ENCODE measurements at regions not wholly inside any gene's neighbourhood (a gene's known extent, or its start where the extent isn't known, plus 50 kb on each side); places are given as distances from the start of the nearest gene placed in this dataset.

- peak; percentile 78 for DNase-seq (ENCODE audit: low read depth)
Measured at GRCh38 chr3:31250116-31250777, 282.5 kb upstream of the STT3B start.

DNA sequence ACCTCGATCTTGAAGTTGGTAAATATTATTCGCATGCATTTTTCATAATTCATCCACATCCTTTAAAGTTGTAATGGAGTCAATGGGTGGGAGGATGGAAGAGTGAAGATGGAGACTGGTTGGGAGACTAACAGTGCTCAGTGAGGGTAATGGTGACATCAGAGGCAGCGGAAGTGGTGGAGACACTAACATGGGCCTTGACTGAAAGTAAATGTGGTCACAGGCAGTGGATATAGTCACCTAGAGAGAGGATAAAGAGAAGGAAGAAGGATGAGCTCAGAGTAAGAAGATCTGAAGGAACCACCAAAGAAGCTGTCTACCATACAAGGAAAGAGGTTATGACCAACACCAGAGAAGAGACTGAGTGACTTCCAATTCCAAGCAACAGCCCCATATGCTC, 281.6 kb upstream of the STT3B start:
- no peak for DNase-seq (ENCODE audit: low read depth)

- DNase-seq (ENCODE audit: low read depth) = no peak
Measured at GRCh38 chr3:31252216-31253185, 280.2 kb upstream of the STT3B start.

DNA sequence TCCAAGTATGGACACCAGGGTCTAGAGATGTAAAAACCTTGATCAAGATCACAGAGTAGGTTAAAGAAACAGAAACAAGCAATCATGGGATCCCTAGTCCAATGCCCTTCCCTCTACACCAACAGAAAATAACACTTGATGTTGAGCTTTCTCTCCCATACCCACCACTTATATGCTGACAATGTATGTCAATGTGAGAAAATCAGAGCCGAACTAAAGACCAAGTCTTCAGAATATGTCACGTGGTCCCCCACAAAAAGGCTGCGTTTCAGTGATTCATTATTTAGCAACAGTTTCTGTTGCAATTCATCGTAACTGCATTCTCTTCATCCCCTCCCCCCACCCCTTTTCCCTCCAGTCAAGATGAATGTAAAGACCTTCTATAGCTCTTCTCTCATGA, 278.9 kb upstream of the STT3B start:
- DNase-seq (ENCODE audit: low read depth) = no peak

DNA sequence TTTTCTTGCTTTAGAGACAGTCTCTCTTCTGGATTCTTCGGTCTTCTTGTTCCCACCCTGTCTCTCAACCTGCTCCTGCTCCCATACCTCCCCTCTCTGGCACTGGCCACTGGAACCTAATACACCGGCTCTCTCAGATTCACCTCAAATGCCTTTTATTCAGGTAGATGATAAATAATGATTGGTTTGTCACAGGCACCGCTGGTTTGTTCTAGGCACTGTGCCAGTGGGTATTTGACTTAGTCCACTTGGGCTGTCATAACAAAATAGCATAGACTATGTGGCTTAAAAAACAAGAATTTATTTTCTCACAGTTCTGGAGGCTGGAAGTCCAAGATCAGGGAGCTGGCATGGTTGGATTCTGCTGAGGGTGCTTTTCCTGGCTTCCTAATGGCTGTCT, 278.2 kb upstream of the STT3B start:
- no peak for DNase-seq (ENCODE audit: low read depth)

- no peak for DNase-seq (ENCODE audit: low read depth)
Measured at GRCh38 chr3:31255007-31255581, 277.6 kb upstream of the STT3B start.

GRCh38 chr3:31262201-31262600, 270.5 kb upstream of the STT3B start:
- DNase-seq (ENCODE audit: low read depth) = no peak

GRCh38 chr3:31263897-31264296, 268.8 kb upstream of the STT3B start:
- DNase-seq (ENCODE audit: low read depth) = no peak

DNA sequence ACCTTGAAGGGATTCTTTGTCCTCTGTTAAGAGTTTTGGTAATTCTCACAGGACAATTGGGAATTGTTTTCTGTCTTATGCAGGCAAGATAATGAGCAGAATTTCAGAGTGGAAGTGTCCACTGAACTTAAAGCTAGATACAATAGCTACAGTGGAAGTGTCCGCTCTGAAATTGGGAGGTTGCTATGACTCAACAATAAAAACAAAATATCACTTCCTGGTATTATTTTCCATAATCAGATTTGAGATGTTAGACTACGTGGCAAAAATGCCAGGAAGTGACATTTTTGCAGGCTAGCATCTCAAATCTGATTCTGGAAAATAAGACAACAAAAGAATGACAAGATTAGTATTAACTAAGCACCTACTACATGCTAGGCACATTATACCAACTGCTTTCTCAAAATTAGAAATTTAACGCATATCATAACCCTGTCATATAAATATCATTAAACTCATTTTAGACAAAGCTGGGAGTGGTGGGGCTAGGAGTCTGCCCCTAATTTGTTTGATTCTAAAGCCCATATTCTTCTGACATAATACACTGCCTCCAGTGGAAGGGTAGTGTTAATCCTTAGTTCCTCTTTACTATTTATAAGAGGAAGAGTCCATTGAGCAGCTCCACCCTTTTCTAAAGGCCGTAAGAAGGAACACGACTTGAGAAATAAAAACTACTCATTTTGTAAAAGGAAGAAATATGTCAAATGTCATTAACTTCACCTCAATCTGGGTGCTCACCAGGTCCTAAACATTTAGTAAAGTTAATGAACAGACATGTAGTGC, 266.9 kb upstream of the STT3B start:
- DNase-seq (ENCODE audit: low read depth) = no peak

DNA sequence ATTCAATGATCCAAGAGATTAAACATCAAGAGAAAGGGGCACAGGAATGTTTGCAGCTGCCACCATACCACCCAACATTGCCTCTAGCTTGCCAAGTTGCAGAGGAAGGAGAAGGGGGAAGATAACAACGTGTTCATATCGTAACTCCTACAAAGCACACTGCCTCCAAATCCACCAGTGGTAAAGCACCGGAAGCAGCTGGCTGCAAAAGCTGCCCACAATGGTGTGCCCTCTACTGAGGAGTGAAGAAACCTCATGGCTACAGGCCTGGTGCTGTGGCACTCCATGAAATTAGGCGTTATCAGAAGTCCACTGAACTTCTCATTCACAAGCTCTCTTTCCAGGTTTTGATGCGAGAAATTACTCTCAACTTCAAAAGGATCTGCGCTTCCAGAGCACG, 263.9 kb upstream of the STT3B start:
- DNase-seq (ENCODE audit: low read depth) = no peak

- no peak for DNase-seq (ENCODE audit: low read depth)
Measured at GRCh38 chr3:31270010-31270409, 262.7 kb upstream of the STT3B start.

DNA sequence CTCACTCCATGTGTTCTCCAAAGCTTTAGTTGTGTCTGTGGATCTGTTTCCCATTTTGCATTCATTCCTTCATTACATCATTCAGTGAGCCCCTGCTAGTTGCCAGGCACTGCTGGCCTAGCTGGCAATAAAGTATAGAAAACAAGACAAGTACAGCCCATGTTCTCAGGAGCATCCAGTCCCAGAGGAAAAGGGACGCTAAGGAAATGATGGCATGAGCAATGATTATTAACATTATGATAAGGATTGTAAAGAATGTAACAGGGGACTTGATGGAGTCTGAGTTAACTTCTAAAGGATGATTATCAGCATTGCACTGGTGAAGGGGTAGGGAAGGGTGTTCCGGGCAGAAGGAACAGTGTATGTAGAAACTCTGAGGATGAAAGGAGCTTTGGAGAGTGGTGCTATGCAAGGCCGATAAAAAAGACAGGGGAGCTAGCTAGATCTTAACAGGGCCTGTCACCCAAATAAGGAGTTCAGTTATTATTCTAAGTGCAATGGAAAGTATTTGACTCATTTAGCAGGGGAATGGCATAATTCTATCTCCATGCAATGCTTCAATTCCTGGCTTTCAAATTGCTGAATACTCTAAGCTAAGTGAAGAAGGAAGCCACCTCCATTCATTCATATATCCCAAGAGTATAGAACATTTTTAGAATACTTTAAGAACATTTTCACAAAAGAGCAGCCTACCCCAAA, 258.2 kb upstream of the STT3B start:
- DNase-seq (ENCODE audit: low read depth) = no peak

DNA sequence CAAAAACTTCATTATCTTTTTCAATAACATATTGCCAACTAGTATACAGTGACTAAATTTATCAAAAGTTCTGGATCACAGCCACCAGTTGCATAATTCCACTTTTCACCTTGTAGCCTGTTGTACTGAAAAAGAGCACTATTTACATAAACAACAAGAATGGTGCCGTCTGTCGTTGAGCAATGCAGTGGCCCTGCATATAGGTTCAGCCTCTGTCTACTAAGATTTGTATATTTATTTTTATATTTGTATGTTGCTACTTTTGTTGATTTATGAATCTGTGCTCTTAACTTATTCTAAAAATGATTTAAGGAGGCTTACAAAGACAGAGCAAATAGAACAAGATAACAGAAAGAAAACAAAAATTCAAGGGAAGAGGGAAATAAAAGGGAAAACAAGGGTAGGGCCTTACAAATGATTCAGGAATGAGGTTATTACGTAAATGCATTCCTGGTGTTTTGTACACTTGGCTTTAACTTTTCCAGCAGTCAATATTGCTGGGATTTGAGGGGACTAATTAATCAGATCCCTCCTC, 257.6 kb upstream of the STT3B start:
- peak; percentile 68 for DNase-seq (ENCODE audit: low read depth)

DNA sequence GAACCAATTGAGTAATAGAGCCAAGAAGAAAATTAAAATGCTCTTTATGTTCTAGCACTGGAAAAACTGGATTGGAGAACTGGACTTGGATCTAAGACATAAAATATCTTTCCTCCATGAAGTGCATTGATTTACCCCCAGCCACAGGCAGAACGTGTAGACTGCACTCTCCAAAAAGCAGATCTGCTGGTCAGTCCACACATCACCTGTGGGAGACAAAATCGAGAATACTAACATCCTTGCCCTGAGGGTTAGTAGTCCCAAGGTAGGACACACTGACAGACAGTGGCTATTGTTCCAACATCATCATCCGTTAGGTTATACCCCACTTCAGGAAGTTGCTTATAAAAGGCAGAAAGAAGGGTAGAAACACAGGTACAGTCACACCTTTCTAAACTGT, 257.1 kb upstream of the STT3B start:
- DNase-seq (ENCODE audit: low read depth) = no peak

GRCh38 chr3:31277582-31277981, 255.1 kb upstream of the STT3B start:
- DNase-seq (ENCODE audit: low read depth) = no peak

DNA sequence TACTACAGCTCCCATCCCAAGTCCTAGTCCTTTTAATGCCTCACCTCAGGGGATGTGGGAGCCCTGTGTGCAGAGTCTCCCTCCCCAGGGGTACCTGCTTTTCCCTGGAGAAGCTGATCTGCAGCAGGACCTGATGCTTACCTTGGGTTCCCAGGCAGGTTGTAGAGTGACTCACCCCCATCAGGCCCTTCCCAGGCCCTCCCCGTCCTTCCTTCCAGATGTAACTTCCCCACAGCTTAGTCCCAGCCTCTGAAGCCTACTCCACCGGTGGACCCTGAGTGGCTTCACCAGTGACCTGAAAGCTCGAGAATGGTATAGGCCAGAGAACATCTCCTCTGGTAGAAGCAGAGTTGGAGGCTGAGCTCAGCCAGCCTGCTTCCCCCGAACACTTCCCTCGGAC, 254.2 kb upstream of the STT3B start:
- no peak for DNase-seq (ENCODE audit: low read depth)

DNA sequence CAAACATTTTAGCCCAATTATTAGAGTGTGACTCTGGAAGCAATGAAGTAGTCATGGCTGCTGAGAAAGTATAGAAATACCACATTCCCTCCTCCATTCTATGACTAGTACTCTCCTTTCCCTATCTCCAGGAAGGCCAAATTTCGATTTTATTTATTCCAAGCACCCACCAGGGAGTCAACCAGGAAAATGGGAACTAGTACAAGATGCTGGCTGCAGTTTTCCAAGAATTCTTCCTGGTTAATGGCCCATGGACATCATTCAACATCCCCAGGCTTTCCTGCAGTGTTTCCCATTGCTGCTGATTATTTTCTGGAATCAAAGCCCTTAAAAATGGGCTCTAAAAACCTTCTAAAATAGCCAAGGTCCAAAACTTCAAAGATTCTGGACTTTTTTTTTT, 247.9 kb upstream of the STT3B start:
- no peak for DNase-seq (ENCODE audit: low read depth)

- DNase-seq (ENCODE audit: low read depth) = no peak
Measured at GRCh38 chr3:31285833-31286486, 246.8 kb upstream of the STT3B start.

- DNase-seq (ENCODE audit: low read depth) = no peak
Measured at GRCh38 chr3:31288224-31288623, 244.5 kb upstream of the STT3B start.

DNA sequence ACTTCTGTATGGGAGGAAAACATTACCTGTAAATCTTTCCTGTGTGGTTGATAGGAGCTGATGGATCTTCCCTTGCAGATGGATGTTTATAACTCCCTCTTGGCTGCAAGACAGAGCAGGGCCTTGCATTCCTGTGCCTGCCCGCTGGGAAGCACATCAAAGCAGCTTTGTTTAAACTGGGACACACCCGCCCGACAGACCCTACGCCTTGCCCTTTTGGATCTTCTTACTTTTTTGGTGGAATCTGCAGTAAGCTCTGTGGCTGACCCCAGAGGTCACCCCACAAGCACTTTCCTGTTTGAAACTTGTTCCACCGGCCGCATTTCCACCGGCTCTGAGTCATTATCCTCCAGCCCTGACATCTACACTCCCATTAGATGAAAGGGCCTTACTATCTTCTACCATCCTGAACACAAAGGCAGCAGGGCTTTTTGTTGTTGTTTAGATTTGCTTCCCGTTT, 244.1 kb upstream of the STT3B start:
- DNase-seq (ENCODE audit: low read depth) = peak; percentile 73

GRCh38 chr3:31289584-31289983, 243.1 kb upstream of the STT3B start:
- no peak for DNase-seq (ENCODE audit: low read depth)

Measured in ELR (cell line).